B cell (primary cell): ENCODE measurements at regions not wholly inside any gene's neighbourhood (a gene's known extent, or its start where the extent isn't known, plus 50 kb on each side); places are given as distances from the start of the nearest gene placed in this dataset.

Experiments
- EZH2 ChIP-seq: IDR thresholded peaks from 2 replicates; pipeline ENCODE4 v1.6.1; 2012; ENCODE audit warnings: borderline replicate concordance, low read depth, mild to moderate bottlenecking, moderate library complexity, low read length; ENCODE audit not compliant: insufficient read depth, poor library complexity, severe bottlenecking
- TF ChIP-seq, protein P1 (sequence below): fragments of 200-600 bp; IDR thresholded peaks from one replicate; pipeline ENCODE4 v1.8.0; 2022; ENCODE audit warnings: antibody characterized with exemption, mild to moderate bottlenecking

DNA sequence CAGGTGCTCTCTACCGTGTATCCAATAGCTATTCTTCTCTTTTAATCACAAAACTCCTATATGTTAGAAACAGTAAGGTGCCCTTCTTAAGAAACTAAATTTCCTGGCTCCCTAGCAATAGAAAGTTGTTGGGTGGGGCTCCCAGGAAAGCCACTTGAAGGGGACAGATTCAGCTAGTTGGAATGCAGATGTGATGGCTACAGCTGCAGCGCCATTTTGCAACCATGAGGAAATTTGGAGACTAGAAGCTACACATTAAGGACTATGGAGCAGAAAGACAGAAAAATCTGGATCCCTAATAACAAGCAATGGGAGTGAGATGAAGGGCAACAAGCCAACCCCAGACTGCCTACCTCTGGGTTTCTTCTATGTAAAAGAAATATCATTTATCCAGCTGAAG is 108.8 kb upstream of the AFDN start:
- TF ChIP-seq, protein P1, sequence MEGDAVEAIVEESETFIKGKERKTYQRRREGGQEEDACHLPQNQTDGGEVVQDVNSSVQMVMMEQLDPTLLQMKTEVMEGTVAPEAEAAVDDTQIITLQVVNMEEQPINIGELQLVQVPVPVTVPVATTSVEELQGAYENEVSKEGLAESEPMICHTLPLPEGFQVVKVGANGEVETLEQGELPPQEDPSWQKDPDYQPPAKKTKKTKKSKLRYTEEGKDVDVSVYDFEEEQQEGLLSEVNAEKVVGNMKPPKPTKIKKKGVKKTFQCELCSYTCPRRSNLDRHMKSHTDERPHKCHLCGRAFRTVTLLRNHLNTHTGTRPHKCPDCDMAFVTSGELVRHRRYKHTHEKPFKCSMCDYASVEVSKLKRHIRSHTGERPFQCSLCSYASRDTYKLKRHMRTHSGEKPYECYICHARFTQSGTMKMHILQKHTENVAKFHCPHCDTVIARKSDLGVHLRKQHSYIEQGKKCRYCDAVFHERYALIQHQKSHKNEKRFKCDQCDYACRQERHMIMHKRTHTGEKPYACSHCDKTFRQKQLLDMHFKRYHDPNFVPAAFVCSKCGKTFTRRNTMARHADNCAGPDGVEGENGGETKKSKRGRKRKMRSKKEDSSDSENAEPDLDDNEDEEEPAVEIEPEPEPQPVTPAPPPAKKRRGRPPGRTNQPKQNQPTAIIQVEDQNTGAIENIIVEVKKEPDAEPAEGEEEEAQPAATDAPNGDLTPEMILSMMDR = no peak
- no peak for TF ChIP-seq EZH2
